ENCODE measurements at regions not wholly inside any gene's neighbourhood (a gene's known extent, or its start where the extent isn't known, plus 50 kb on each side); places are given as distances from the start of the nearest gene placed in this dataset.

DNA sequence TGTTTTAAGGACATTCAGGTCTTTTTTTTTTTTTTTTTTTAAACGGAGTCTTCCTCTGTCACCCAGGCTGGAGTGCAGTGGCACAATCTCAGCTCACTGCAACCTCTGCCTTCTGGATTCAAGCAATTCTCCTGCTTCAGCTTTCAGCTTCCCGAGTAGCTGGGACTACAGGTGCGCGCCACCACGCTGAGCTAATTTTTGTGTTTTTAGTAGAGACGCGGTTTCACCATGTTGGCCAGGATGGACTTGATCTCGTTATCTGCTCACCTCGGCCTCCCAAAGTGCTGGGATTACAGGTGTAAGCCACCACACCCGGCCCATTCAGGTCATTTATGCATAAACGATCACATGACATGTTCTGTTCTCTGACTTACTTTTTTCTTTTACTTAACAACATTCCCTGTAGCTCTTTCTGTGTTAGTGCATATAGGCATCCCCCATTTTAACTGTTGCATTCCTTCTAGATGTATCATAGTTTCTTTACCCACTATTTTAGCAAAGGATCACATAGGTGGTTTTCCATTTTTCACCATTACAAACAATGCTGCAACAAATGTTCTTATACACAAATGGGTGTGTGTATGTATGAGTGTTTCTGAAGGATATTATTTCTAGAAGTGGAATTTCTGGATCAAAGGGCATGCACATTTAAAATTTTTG, 74.2 kb downstream of the ARF6 start:
- Histone ChIP-seq H3K4me1 (peaks cover 23% of the 10 kb centered on the region), H3K36me3 (no peaks in the 10 kb centered on the region), H3K4me3 (no peak overlapping the region), H3K9me3 (no peaks in the 10 kb centered on the region), H3K27me3 (ENCODE audit: low read depth) (no peaks in the 10 kb centered on the region), H3K27ac (peak overlapping the region; percentile 25)
- intact Hi-C loops (cut with DNase I), result no loop called here
- TF ChIP-seq, protein P1, sequence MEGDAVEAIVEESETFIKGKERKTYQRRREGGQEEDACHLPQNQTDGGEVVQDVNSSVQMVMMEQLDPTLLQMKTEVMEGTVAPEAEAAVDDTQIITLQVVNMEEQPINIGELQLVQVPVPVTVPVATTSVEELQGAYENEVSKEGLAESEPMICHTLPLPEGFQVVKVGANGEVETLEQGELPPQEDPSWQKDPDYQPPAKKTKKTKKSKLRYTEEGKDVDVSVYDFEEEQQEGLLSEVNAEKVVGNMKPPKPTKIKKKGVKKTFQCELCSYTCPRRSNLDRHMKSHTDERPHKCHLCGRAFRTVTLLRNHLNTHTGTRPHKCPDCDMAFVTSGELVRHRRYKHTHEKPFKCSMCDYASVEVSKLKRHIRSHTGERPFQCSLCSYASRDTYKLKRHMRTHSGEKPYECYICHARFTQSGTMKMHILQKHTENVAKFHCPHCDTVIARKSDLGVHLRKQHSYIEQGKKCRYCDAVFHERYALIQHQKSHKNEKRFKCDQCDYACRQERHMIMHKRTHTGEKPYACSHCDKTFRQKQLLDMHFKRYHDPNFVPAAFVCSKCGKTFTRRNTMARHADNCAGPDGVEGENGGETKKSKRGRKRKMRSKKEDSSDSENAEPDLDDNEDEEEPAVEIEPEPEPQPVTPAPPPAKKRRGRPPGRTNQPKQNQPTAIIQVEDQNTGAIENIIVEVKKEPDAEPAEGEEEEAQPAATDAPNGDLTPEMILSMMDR (IDR thresholded peaks at IDR 0.05), result no peak
- ATAC-seq, result no peak
- DNase-seq, result no peak

GRCh38 chr14:49969961-49970360, 77.1 kb downstream of the ARF6 start:
- Histone ChIP-seq H3K27me3 (ENCODE audit: low read depth) (no peaks in the 10 kb centered on the region), H3K4me1 (peaks cover 41% of the 10 kb centered on the region), H3K36me3 (no peaks in the 10 kb centered on the region), H3K27ac (peak overlapping the region; percentile 84), H3K9me3 (no peaks in the 10 kb centered on the region), H3K4me3 (no peak overlapping the region)
- ATAC-seq (no peak), DNase-seq (no peak)
- TF ChIP-seq, protein P1 (IDR thresholded peaks at IDR 0.05), result no peak
- intact Hi-C loops (cut with DNase I), result no loop called here

DNA sequence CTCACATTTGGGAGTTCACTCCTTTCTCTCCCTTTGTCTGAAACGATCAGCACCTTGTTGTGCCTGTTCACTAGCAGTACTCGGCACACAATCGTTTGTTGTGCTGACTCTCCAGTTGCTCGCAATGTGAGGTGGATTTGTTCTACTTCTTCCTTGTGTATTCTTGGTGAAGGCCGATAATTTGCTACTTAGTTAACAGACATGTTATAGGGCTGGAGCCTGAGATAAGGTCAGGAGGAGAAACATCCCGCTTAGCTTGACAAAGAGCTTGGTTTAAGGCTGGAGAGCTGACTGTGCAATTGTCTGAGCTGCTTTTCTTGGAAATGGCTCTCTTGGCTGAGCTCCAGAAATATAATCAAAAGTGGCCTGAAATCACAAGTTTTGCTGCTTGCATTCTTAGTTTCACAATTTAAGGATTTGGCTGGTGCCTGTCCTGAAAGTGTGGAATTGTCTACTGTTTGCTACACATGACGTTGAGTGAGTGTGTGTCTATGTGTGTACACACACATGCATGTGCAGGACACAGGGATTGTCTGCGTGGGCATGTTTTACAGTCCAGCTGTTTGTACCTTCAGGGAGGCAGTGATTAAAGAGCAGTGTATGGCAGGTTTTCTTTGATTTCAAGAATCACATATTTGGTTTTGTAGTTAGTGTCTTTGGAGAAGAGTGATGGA, 77.7 kb downstream of the ARF6 start:
- no peak for DNase-seq
- H3K36me3 ChIP-seq, result no peaks in the 10 kb centered on the region
- peak overlapping the region; percentile 84 for H3K27ac ChIP-seq
- intact Hi-C loops (cut with DNase I), result no loop called here
- TF ChIP-seq, protein P1 (IDR thresholded peaks at IDR 0.05), result no peak
- no peak overlapping the region for H3K4me3 ChIP-seq
- ATAC-seq, result peak; percentile 20 to 40
- H3K9me3 ChIP-seq, result no peaks in the 10 kb centered on the region
- peaks cover 43% of the 10 kb centered on the region for H3K4me1 ChIP-seq
- H3K27me3 ChIP-seq (ENCODE audit: low read depth), result no peaks in the 10 kb centered on the region

GRCh38 chr14:49971156-49972130, 78.6 kb downstream of the ARF6 start:
- TF ChIP-seq, protein P1 (IDR thresholded peaks at IDR 0.05), result no peak
- no peak overlapping the region for H3K4me3 ChIP-seq
- no peaks in the 10 kb centered on the region for H3K27me3 ChIP-seq (ENCODE audit: low read depth)
- intact Hi-C loops (cut with DNase I), result no loop called here
- ATAC-seq (peak; percentile 38 to 67), DNase-seq (no peak)
- H3K27ac ChIP-seq, result peak overlapping the region; percentile 84
- peaks cover 52% of the 10 kb centered on the region for H3K4me1 ChIP-seq
- no peaks in the 10 kb centered on the region for H3K9me3 ChIP-seq
- no peaks in the 10 kb centered on the region for H3K36me3 ChIP-seq

GRCh38 chr14:49972131-49972671, 79.3 kb downstream of the ARF6 start:
- ATAC-seq (peak in 1 of 2 donors; percentile 35), DNase-seq (no peak)
- Histone ChIP-seq H3K36me3 (no peaks in the 10 kb centered on the region), H3K9me3 (no peaks in the 10 kb centered on the region), H3K4me1 (peaks cover 59% of the 10 kb centered on the region), H3K27me3 (ENCODE audit: low read depth) (no peaks in the 10 kb centered on the region), H3K27ac (peak overlapping the region; percentile 84), H3K4me3 (peak overlapping the region; percentile 22)
- intact Hi-C loops (cut with DNase I), result no loop called here
- TF ChIP-seq, protein P1 (IDR thresholded peaks at IDR 0.05), result no peak

Data from lower lobe of right lung (tissue), 2 donors.